Body of pancreas (tissue), 4 donors: ENCODE measurements at regions not wholly inside any gene's neighbourhood (a gene's known extent, or its start where the extent isn't known, plus 50 kb on each side); places are given as distances from the start of the nearest gene placed in this dataset.

Source experiments
- CTCF ChIP-seq, 7 experiments: fragments of 450-650 bp in 4 of 7; fragments of 200-600 bp in 3 of 7; sonication (generic) in 3 of 7; IDR thresholded peaks; one replicate each; pipeline ENCODE4 v1.5.1; 2016 to 2019; ENCODE audit warnings: antibody characterized with exemption in 7 of 7
- POLR2A ChIP-seq, 3 donors: fragments of 450-650 bp; IDR thresholded peaks; one replicate each; pipeline ENCODE4 v1.6.1; 2016; ENCODE audit warnings: antibody characterized with exemption in 3 of 3, mild to moderate bottlenecking in 2 of 3

- TF ChIP-seq CTCF (IDR thresholded peaks at IDR 0.05) = no peak
- no peak for TF ChIP-seq POLR2A (IDR thresholded peaks at IDR 0.05)
These were observed 126.9 kb downstream of the IPMK start for GRCh38 chr10:58140691-58141347.
